ENCODE measurements at regions not wholly inside any gene's neighbourhood (a gene's known extent, or its start where the extent isn't known, plus 50 kb on each side); places are given as distances from the start of the nearest gene placed in this dataset.

DNA sequence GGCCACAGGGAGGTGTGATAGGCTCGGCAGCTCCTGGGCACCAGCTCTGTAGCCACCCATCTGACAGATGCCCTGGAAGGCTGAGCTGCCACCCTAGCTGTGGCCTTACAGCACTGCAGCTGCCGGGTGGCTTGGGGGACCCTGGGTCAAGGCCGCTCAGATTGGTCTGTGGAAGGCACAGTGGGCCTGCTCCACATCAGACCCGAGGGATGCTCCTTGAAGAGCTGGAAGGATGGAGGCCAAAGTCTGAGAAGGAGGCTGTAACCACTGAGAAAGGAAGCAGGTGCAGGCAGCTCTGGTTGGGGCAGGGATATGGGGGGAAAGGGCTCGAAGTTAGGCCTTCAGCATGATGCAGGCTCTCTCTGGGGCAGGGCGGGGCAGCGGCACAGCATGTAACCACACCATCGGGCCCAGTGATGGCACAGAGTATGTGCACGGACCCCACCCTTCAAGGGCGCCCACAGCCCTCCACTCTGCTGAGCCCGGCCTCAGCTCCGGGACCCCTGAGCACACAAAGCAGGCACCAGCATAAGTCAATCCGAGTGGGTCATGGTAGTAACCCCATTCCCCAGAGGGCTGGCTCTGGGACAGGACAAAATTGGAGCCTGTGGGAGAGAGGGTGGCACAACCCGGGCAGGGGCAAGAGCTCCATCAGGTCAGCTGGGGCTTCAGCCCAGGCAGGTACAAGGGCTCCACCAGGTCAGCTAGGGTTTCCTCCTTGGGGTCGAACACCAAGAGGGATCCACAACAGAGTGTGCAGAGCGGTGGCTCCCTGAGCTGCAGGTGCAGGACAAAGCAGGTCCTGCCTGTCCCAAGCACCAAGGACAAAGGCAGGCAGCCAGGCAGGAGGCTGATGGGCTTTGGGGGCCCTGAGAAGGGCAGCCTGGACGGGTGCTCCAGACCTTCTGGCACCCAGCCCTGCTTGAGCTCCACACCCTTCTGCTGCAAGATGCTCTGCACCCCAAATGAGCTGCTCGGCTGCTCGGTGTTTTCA is 1511.1 kb downstream of the BRD1 start:
- Histone ChIP-seq H3K36me3 (no peaks in the 10 kb centered on the region), H3K9me3 (peaks cover 0 to 22% (median 16%) of the 10 kb centered on the region in 8 donors), H3K4me1 (no peaks in the 10 kb centered on the region), H3K4me3 (no peak overlapping the region), H3K27me3 (replicated peaks in 1 of 7) (peaks cover 0 to 18% (median 0%) of the 10 kb centered on the region in 7 donors), H3K27ac (no peak overlapping the region)
- 78 to 83% (median 82%) methylated on average over 10 to 19 of the region's 19 CpGs for WGBS, 5 donors
- intact Hi-C loops (cut with DNase I; ENCODE audit: low total_unique reads) = no loop called here
- TF ChIP-seq POLR2AphosphoS5 (IDR thresholded peaks at IDR 0.05) (no peak), CTCF (IDR thresholded peaks at IDR 0.05 in 8 of 11, conservative IDR thresholded peaks at IDR 0.05 in 3 of 11) (no peak), POLR2A (IDR thresholded peaks at IDR 0.05) (no peak)
- peak; percentile 59 for DNase-seq

- no peaks in the 10 kb centered on the region for H3K4me1 ChIP-seq
- WGBS, 5 donors = 83 to 94% (median 91%) methylated on average over 18 to 23 of the region's 23 CpGs
- peaks cover 0 to 31% (median 25%) of the 10 kb centered on the region in 8 donors for H3K9me3 ChIP-seq
Observed at GRCh38 chr22:48315439-48316256, 1512.0 kb downstream of the BRD1 start.

DNA sequence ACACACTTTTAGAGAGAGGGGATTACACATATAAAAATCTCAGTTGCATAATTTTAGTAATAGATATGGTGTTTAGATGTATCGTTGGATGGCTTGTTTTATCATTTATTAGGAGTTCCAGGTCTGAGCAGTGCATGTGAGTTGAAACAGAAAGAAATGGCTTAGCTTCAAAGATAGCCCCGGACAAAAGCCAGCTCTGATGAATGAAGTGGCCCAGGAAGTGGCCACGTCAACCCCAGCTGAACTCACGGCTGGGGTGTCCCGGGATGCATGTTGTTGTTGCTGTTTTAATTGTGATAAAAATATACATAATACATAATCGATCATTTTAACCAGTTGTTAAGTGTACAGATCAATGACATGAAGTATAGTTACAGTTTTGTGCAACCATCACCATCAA is 1513.6 kb downstream of the BRD1 start:
- no peak overlapping the region for H3K27ac ChIP-seq
- H3K4me3 ChIP-seq = no peak overlapping the region
- H3K36me3 ChIP-seq = no peaks in the 10 kb centered on the region
- peaks cover 0 to 33% (median 28%) of the 10 kb centered on the region in 8 donors for H3K9me3 ChIP-seq
- WGBS, 5 donors = 52 to 72% (median 57%) methylated on average over 6 of the region's 6 CpGs
- no peaks in the 10 kb centered on the region for H3K4me1 ChIP-seq
- intact Hi-C loops (cut with DNase I; ENCODE audit: low total_unique reads) = no loop called here
- no peak for DNase-seq
- peaks cover 0 to 8% (median 0%) of the 10 kb centered on the region in 7 donors for H3K27me3 ChIP-seq (replicated peaks in 1 of 7)
- no peak for TF ChIP-seq CTCF (IDR thresholded peaks at IDR 0.05 in 8 of 11, conservative IDR thresholded peaks at IDR 0.05 in 3 of 11)
- no peak for TF ChIP-seq POLR2AphosphoS5 (IDR thresholded peaks at IDR 0.05)
- no peak for TF ChIP-seq POLR2A (IDR thresholded peaks at IDR 0.05)

More at GRCh38 chr22:48315439-48316256, 1512.0 kb downstream of the BRD1 start:
- Histone ChIP-seq H3K36me3 (no peaks in the 10 kb centered on the region), H3K27me3 (replicated peaks in 1 of 7) (peaks cover 0 to 14% (median 0%) of the 10 kb centered on the region in 7 donors), H3K4me3 (no peak overlapping the region), H3K27ac (no peak overlapping the region)
- intact Hi-C loops (cut with DNase I; ENCODE audit: low total_unique reads) = no loop called here
- TF ChIP-seq POLR2AphosphoS5 (IDR thresholded peaks at IDR 0.05) = no peak
- TF ChIP-seq CTCF (IDR thresholded peaks at IDR 0.05 in 8 of 11, conservative IDR thresholded peaks at IDR 0.05 in 3 of 11) = no peak
- DNase-seq = peak; percentile 62

All from spleen (tissue), 11 donors.